ENCODE measurements at regions not wholly inside any gene's neighbourhood (a gene's known extent, or its start where the extent isn't known, plus 50 kb on each side); places are given as distances from the start of the nearest gene placed in this dataset.

- Mint-ChIP-seq H3K4me1 (ENCODE audit: low read depth) (no peaks in the 10 kb centered on the region), H3K27me3 (ENCODE audit: insufficient read depth) (peaks cover 6% of the 10 kb centered on the region), H3K27ac (no peak overlapping the region), H3K4me3 (no peak overlapping the region), H3K9me3 (peaks cover 4% of the 10 kb centered on the region; the same call in 1 of the 2 replicates), H3K36me3 (ENCODE audit: low read depth) (no peaks in the 10 kb centered on the region)
- DNase-seq: no peak
- TF ChIP-seq CTCF (IDR thresholded peaks at IDR 0.05): no peak
These were observed 87.9 kb upstream of the PRICKLE1 start for GRCh38 chr12:42677461-42677860.

- H3K4me3 Mint-ChIP-seq: no peak overlapping the region
- H3K9me3 Mint-ChIP-seq: peaks cover 4% of the 10 kb centered on the region; the same call in 1 of the 2 replicates
- no peak overlapping the region for H3K27ac Mint-ChIP-seq
- H3K4me1 Mint-ChIP-seq (ENCODE audit: low read depth): no peaks in the 10 kb centered on the region
- peaks cover 5% of the 10 kb centered on the region for H3K27me3 Mint-ChIP-seq (ENCODE audit: insufficient read depth)
- DNase-seq: no peak
- no peak for TF ChIP-seq CTCF (IDR thresholded peaks at IDR 0.05)
- no peaks in the 10 kb centered on the region for H3K36me3 Mint-ChIP-seq (ENCODE audit: low read depth)
These were observed 84.0 kb upstream of the PRICKLE1 start for GRCh38 chr12:42673535-42673934.

- Mint-ChIP-seq H3K9me3 (no peaks in the 10 kb centered on the region; the same call in 1 of the 2 replicates), H3K36me3 (ENCODE audit: low read depth) (no peaks in the 10 kb centered on the region), H3K4me1 (ENCODE audit: low read depth) (no peaks in the 10 kb centered on the region), H3K4me3 (no peak overlapping the region), H3K27ac (no peak overlapping the region), H3K27me3 (ENCODE audit: insufficient read depth) (peaks cover 5% of the 10 kb centered on the region; the same call in 1 of the 2 replicates)
- DNase-seq: no peak
- no peak for TF ChIP-seq CTCF (IDR thresholded peaks at IDR 0.05)
These were observed 81.2 kb upstream of the PRICKLE1 start for GRCh38 chr12:42670719-42671118.

- no peaks in the 10 kb centered on the region for H3K36me3 Mint-ChIP-seq (ENCODE audit: low read depth)
- peaks cover 7% of the 10 kb centered on the region; the same call in 1 of the 2 replicates for H3K27me3 Mint-ChIP-seq (ENCODE audit: insufficient read depth)
- H3K9me3 Mint-ChIP-seq: no peaks in the 10 kb centered on the region
- no peak for DNase-seq
- H3K4me3 Mint-ChIP-seq: no peak overlapping the region
- TF ChIP-seq CTCF (IDR thresholded peaks at IDR 0.05): no peak
- no peak overlapping the region for H3K27ac Mint-ChIP-seq
- H3K4me1 Mint-ChIP-seq (ENCODE audit: low read depth): no peaks in the 10 kb centered on the region
These were observed 80.0 kb upstream of the PRICKLE1 start for GRCh38 chr12:42669553-42669952.

- no peak for DNase-seq
- Mint-ChIP-seq H3K27me3 (ENCODE audit: insufficient read depth) (peaks cover 2% of the 10 kb centered on the region), H3K9me3 (no peaks in the 10 kb centered on the region), H3K4me3 (no peak overlapping the region), H3K27ac (no peak overlapping the region), H3K36me3 (ENCODE audit: low read depth) (no peaks in the 10 kb centered on the region), H3K4me1 (ENCODE audit: low read depth) (no peaks in the 10 kb centered on the region)
- TF ChIP-seq CTCF (IDR thresholded peaks at IDR 0.05): no peak
These were observed 77.2 kb upstream of the PRICKLE1 start for GRCh38 chr12:42666671-42667243.
